ENCODE measurements at regions not wholly inside any gene's neighbourhood (a gene's known extent, or its start where the extent isn't known, plus 50 kb on each side); places are given as distances from the start of the nearest gene placed in this dataset.

DNA sequence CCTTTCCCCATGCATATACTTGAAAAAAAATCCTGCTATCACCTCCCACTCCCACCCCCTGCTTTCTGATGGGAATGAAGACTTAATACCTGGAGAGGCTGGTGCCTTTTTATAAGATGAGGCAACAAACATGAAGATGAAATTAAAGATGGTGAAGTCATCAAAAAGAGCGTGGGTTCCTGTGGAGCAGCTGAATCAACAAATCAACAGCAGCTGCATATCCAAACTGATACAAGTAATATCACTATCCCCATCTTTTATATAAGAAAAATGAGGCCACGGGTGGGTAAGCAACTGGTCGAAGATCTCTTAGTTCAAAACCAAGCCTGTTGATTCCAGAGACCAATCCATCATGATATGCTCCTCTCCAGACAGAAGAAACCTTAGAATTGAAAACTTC is 268.5 kb downstream of the ENC1 start:
- no peak for TF ChIP-seq POLR2A (IDR thresholded peaks at IDR 0.05)
- TF ChIP-seq, protein P1, sequence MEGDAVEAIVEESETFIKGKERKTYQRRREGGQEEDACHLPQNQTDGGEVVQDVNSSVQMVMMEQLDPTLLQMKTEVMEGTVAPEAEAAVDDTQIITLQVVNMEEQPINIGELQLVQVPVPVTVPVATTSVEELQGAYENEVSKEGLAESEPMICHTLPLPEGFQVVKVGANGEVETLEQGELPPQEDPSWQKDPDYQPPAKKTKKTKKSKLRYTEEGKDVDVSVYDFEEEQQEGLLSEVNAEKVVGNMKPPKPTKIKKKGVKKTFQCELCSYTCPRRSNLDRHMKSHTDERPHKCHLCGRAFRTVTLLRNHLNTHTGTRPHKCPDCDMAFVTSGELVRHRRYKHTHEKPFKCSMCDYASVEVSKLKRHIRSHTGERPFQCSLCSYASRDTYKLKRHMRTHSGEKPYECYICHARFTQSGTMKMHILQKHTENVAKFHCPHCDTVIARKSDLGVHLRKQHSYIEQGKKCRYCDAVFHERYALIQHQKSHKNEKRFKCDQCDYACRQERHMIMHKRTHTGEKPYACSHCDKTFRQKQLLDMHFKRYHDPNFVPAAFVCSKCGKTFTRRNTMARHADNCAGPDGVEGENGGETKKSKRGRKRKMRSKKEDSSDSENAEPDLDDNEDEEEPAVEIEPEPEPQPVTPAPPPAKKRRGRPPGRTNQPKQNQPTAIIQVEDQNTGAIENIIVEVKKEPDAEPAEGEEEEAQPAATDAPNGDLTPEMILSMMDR (IDR thresholded peaks at IDR 0.05): no peak
